ENCODE measurements at regions not wholly inside any gene's neighbourhood (a gene's known extent, or its start where the extent isn't known, plus 50 kb on each side); places are given as distances from the start of the nearest gene placed in this dataset.

GRCh38 chr6:146903451-146903850, 300.8 kb upstream of the STXBP5 start:
- no peak for DNase-seq (ENCODE audit: low read depth in 3 of 3)

- DNase-seq (ENCODE audit: low read depth in 3 of 3), result no peak
These were observed 299.6 kb upstream of the STXBP5 start for GRCh38 chr6:146904596-146904995.

DNA sequence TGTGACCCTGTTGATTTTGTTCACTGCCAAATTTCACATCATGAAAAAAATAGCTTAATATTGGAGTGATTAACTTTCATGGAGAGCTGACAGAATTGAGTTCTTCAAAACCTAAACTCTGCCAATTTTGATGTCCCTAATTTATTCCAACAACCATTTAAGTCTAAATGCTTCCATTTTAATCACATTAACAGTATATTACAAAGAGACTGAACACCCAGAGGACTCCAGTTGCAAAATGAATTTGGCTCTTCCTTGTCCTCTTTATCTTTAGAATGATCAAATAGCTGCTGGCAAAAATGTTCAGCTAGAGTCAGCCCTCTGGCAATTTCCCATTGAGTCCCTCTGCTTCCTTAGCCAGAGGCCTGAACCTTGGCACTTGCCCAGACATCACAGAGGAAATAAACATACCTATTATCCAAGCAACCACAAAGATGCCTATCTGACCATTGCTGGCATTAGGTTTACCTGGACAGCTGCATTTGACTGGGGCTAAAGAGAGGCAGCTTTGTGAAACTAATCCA, 299.0 kb upstream of the STXBP5 start:
- no peak for DNase-seq (ENCODE audit: low read depth in 3 of 3)

- no peak for DNase-seq (ENCODE audit: low read depth in 3 of 3)
These were observed 295.4 kb upstream of the STXBP5 start for GRCh38 chr6:146908786-146909185.

- no peak for DNase-seq (ENCODE audit: low read depth in 3 of 3)
These were observed 294.8 kb upstream of the STXBP5 start for GRCh38 chr6:146909376-146909775.

GRCh38 chr6:146909886-146910285, 294.3 kb upstream of the STXBP5 start:
- DNase-seq (ENCODE audit: low read depth in 3 of 3), result no peak

- DNase-seq (ENCODE audit: low read depth in 3 of 3), result no peak
These were observed 293.6 kb upstream of the STXBP5 start for GRCh38 chr6:146910611-146911010.

- no peak for DNase-seq (ENCODE audit: low read depth in 3 of 3)
These were observed 292.5 kb upstream of the STXBP5 start for GRCh38 chr6:146911635-146912215.

DNA sequence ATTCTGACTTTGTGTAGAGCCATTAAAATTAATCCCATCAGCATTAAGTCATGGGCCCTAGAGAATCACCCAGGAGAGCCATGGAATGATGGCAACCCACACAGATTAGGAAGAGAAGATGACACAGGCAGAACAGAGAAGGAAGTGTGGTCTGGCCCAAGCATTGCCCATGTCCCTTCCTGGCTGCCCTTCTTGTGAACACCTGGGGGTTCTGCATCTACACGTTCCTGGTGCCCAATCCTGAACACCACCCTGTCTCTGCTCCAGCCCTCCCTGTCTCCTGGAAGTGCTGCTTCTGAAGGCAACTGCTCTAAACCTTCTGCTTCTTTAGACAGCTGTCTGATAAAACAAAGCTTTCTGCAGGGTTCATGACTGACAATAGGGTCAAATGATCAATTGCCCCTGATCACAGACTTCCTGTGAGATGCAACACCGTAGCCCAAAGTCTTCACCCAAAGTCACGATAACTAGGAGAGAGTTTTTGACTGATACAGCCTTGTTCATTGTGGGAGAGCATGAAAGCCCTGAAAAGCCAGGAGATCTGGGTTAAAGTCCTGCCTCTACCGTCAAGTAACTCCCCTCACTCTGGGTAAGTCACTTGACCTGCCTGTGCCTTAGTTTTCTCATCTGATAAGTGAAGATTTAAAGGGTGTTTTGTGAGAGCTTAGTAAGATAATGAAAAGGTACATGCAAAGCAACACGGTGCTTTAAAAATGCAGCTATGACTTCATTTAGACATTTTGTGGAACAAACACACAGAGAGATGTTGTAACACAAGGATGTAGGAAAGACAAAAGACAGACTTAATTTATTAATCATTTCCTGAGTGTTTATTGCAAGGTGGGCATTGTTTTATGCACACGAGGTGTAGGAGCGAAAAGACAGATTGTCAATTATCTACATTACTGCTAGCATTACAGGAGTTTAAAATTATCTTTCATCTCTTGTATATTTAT, 291.2 kb upstream of the STXBP5 start:
- DNase-seq (ENCODE audit: low read depth in 3 of 3), result no peak

GRCh38 chr6:146913842-146914488, 290.3 kb upstream of the STXBP5 start:
- DNase-seq (ENCODE audit: low read depth in 3 of 3), result peak in 2 of 3 donors; percentile 3 to 6

GRCh38 chr6:146914489-146915483, 289.4 kb upstream of the STXBP5 start:
- DNase-seq (ENCODE audit: low read depth in 3 of 3), result no peak

- no peak for DNase-seq (ENCODE audit: low read depth in 3 of 3)
These were observed 288.5 kb upstream of the STXBP5 start for GRCh38 chr6:146915671-146916127.

GRCh38 chr6:146916435-146917025, 287.7 kb upstream of the STXBP5 start:
- no peak for DNase-seq (ENCODE audit: low read depth in 3 of 3)

DNA sequence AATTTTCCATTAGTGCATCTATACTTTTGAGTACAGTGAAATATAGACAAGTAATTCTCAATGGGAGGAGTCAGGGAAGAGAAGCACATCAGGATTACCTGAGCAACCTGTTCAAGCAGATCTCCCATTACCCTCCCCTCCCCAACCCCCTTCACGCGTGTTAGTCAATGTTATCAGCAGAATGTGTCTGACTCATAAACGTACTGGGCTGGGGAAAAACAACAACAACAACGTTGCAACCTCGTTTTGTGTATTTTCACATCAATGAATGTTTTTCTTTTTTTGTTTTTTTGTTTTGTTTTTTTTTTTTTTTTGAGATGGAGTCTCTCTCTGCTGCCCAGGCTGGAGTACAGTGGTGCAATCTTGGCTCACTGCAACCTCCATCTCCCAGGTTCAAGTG, 287.0 kb upstream of the STXBP5 start:
- no peak for DNase-seq (ENCODE audit: low read depth in 3 of 3)

DNA sequence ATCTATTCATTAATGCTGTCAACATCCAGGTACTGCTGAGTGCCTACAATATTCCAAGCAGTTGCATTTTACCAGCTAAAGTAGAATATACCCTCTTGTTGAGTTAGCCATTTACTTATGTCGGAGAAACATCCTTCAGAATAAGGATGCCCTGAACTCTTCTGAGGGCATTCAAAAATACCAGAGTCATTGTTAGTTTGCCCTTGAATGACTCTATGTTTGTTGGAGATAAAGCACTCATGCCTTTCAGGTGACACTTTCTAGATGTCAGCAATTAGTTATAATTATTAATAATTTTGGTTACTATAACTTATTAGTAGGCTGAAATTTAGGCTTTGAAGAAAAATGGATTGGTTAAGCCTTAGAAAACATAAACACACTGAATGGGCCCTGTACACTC, 286.2 kb upstream of the STXBP5 start:
- DNase-seq (ENCODE audit: low read depth in 3 of 3), result no peak

GRCh38 chr6:146919017-146919416, 285.2 kb upstream of the STXBP5 start:
- DNase-seq (ENCODE audit: low read depth in 3 of 3), result no peak

GRCh38 chr6:146923205-146923833, 280.9 kb upstream of the STXBP5 start:
- DNase-seq (ENCODE audit: low read depth in 3 of 3), result no peak

GRCh38 chr6:146925846-146926245, 278.4 kb upstream of the STXBP5 start:
- DNase-seq (ENCODE audit: low read depth in 3 of 3), result no peak

DNA sequence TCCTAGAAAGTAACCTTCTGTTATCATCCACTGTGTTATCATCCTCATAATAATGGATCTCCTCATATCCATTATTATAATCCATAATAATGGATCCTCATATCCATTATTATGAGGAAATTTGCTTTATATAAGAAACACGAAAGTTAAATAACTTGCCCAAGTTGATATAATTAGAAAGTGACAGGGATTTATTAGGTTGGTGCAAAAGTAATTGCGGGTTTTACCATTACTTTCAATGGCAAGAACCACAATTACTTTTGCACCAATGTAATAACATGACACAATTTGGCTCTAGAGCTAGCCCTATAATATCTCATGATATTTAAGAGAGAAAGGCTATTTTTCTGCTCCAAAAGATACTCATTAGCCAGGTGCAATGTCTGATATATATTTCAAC, 275.7 kb upstream of the STXBP5 start:
- no peak for DNase-seq (ENCODE audit: low read depth in 3 of 3)

DNA sequence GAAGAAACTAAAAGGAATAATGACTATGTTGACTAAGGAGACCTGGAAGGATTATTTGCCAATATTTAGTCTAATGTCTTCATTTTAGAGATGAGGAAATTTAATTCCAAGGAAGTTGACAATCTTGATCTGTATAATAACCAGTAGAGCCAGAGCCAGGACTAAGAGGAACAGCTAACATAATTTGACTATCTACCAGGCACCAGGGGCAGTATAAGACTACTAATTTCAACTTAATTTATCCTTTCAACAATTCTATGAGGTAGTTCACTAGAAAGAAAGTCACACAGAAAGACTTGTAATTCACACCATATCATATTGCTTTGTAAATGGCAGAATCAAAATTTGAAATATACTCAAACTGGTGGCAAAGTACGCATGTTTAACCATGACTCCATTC, 273.0 kb upstream of the STXBP5 start:
- DNase-seq (ENCODE audit: low read depth in 3 of 3), result no peak
